ENCODE measurements at regions not wholly inside any gene's neighbourhood (a gene's known extent, or its start where the extent isn't known, plus 50 kb on each side); places are given as distances from the start of the nearest gene placed in this dataset.

DNA sequence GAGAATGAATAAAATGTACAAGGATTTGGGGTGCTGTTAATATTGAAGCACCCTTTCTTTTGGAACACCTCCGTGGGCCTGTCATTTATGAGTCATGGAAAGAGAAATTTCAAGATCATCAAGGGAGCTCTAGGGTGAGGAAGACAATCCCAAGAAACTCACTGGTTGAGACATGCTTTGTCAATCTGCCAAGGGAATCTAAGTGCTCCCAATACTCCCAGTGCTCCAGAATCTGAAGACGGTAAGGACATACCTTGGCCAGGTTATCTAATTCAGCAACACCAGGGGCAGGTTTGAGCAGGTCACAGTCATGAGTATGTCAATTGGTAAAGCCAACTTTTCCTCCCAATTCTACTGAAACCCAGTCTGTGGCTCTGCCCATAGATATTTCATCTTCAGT is 556.4 kb upstream of the CPEB2 start:
- Histone ChIP-seq H3F3A (ENCODE audit: control insufficient read depth, insufficient read depth) (no peaks in the 10 kb centered on the region), H3K27me3 (ENCODE audit: control insufficient read depth, low read length) (no peaks in the 10 kb centered on the region), H3K9me2 (replicated peaks; ENCODE audit: control insufficient read depth, low read length) (no peaks in the 10 kb centered on the region), H3K4me1 (ENCODE audit: control insufficient read depth, low read length) (no peaks in the 10 kb centered on the region), H3K36me3 (ENCODE audit: control insufficient read depth, low read length) (no peaks in the 10 kb centered on the region), H3K79me2 (ENCODE audit: control insufficient read depth, low read length) (no peaks in the 10 kb centered on the region), H4K20me1 (ENCODE audit: control insufficient read depth, insufficient read depth, low read depth, low read length) (no peaks in the 10 kb centered on the region), H3K27ac (ENCODE audit: low read depth, low read length) (no peak overlapping the region), H3K9me3 (ENCODE audit: control insufficient read depth, insufficient read depth, low read length) (no peaks in the 10 kb centered on the region), H3K4me2 (ENCODE audit: low read length) (no peak overlapping the region), H3K4me3 (ENCODE audit: low read length) (no peak overlapping the region)
- TF ChIP-seq, protein P1, sequence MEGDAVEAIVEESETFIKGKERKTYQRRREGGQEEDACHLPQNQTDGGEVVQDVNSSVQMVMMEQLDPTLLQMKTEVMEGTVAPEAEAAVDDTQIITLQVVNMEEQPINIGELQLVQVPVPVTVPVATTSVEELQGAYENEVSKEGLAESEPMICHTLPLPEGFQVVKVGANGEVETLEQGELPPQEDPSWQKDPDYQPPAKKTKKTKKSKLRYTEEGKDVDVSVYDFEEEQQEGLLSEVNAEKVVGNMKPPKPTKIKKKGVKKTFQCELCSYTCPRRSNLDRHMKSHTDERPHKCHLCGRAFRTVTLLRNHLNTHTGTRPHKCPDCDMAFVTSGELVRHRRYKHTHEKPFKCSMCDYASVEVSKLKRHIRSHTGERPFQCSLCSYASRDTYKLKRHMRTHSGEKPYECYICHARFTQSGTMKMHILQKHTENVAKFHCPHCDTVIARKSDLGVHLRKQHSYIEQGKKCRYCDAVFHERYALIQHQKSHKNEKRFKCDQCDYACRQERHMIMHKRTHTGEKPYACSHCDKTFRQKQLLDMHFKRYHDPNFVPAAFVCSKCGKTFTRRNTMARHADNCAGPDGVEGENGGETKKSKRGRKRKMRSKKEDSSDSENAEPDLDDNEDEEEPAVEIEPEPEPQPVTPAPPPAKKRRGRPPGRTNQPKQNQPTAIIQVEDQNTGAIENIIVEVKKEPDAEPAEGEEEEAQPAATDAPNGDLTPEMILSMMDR (IDR thresholded peaks at IDR 0.05; ENCODE audit: low read depth, low read length, poor library complexity, severe bottlenecking): no peak
- TF ChIP-seq EZH2phosphoT487 (IDR thresholded peaks at IDR 0.05; ENCODE audit: borderline replicate concordance, low read length): no peak

DNA sequence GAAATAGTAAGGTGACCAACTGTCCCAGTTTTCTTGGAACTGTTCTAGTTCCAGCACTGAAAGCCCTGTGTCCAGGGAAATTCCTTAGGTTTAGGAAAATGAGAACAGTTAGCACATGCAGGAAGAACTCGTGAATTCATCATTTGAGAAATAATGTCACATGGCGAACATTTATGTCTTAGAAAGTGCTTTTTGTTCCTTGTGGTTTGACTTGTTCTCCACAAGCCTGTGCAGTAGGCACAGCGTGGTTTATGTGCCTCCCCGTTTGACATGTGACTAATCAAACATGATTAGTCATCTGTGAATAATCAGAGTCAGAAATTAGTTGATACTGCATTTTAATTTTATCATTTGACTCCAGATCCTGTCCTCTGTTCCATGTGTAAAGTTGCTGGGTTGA is 556.0 kb upstream of the CPEB2 start:
- Histone ChIP-seq H4K20me1 (ENCODE audit: control insufficient read depth, insufficient read depth, low read depth, low read length) (no peaks in the 10 kb centered on the region), H3K9me3 (ENCODE audit: control insufficient read depth, insufficient read depth, low read length) (no peaks in the 10 kb centered on the region), H3K79me2 (ENCODE audit: control insufficient read depth, low read length) (no peaks in the 10 kb centered on the region), H3F3A (ENCODE audit: control insufficient read depth, insufficient read depth) (no peaks in the 10 kb centered on the region), H3K27me3 (ENCODE audit: control insufficient read depth, low read length) (no peaks in the 10 kb centered on the region), H3K27ac (ENCODE audit: low read depth, low read length) (no peak overlapping the region), H3K36me3 (ENCODE audit: control insufficient read depth, low read length) (no peaks in the 10 kb centered on the region), H3K4me2 (ENCODE audit: low read length) (no peak overlapping the region), H3K9me2 (replicated peaks; ENCODE audit: control insufficient read depth, low read length) (no peaks in the 10 kb centered on the region), H3K4me1 (ENCODE audit: control insufficient read depth, low read length) (no peaks in the 10 kb centered on the region), H3K4me3 (ENCODE audit: low read length) (no peak overlapping the region)
- TF ChIP-seq, protein P1 (IDR thresholded peaks at IDR 0.05; ENCODE audit: low read depth, low read length, poor library complexity, severe bottlenecking): no peak
- no peak for TF ChIP-seq EZH2phosphoT487 (IDR thresholded peaks at IDR 0.05; ENCODE audit: borderline replicate concordance, low read length)

DNA sequence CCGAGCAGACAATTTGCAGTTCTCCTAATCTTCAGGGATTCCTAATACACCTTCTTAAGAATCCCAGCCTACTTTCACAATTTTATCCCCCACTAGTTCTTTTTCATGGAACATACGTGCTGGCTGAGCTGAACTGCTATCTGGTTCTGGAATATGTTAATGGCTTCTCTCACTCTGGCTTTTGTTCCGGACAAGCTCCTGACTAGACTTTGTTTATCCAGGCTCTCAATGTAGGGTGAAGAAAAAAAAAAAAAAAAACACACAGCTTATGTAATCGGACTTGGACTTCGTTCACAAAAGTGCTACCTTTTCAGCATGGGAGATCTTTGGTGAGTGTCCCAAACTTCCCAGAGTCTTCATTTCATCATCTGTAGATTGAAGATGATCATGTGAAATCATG is 555.4 kb upstream of the CPEB2 start:
- Histone ChIP-seq H3F3A (ENCODE audit: control insufficient read depth, insufficient read depth) (no peaks in the 10 kb centered on the region), H3K9me3 (ENCODE audit: control insufficient read depth, insufficient read depth, low read length) (no peaks in the 10 kb centered on the region), H3K79me2 (ENCODE audit: control insufficient read depth, low read length) (no peaks in the 10 kb centered on the region), H3K4me3 (ENCODE audit: low read length) (no peak overlapping the region), H3K27ac (ENCODE audit: low read depth, low read length) (no peak overlapping the region), H3K36me3 (ENCODE audit: control insufficient read depth, low read length) (no peaks in the 10 kb centered on the region), H3K9me2 (replicated peaks; ENCODE audit: control insufficient read depth, low read length) (no peaks in the 10 kb centered on the region), H3K4me2 (ENCODE audit: low read length) (no peak overlapping the region), H3K4me1 (ENCODE audit: control insufficient read depth, low read length) (no peaks in the 10 kb centered on the region), H3K27me3 (ENCODE audit: control insufficient read depth, low read length) (no peaks in the 10 kb centered on the region), H4K20me1 (ENCODE audit: control insufficient read depth, insufficient read depth, low read depth, low read length) (no peaks in the 10 kb centered on the region)
- TF ChIP-seq, protein P1 (IDR thresholded peaks at IDR 0.05; ENCODE audit: low read depth, low read length, poor library complexity, severe bottlenecking): no peak
- TF ChIP-seq EZH2phosphoT487 (IDR thresholded peaks at IDR 0.05; ENCODE audit: borderline replicate concordance, low read length): no peak

DNA sequence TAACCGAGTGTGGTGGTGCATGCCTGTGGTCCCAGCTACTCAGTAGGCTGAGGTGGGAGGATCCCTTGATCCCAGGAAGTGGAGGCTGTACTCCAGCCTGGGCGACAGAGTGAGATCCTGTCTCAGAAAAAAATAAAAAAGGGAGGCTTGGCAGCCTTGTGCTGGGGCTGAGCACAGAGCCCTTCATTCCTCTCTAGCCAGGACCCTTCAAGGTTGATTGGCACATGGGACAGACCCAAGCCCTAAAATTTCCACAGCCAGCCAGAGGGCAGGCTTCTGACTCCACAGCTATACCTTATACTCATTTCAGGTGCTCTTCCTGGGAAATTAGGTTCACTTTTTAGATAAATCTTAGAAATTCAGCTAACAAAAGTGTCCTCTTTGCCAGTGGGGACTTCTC is 553.0 kb upstream of the CPEB2 start:
- Histone ChIP-seq H3K27me3 (ENCODE audit: control insufficient read depth, low read length) (no peaks in the 10 kb centered on the region), H3K4me2 (ENCODE audit: low read length) (no peak overlapping the region), H3K27ac (ENCODE audit: low read depth, low read length) (no peak overlapping the region), H3K4me3 (ENCODE audit: low read length) (no peak overlapping the region), H3K4me1 (ENCODE audit: control insufficient read depth, low read length) (no peaks in the 10 kb centered on the region), H4K20me1 (ENCODE audit: control insufficient read depth, insufficient read depth, low read depth, low read length) (no peaks in the 10 kb centered on the region), H3K79me2 (ENCODE audit: control insufficient read depth, low read length) (no peaks in the 10 kb centered on the region), H3K36me3 (ENCODE audit: control insufficient read depth, low read length) (no peaks in the 10 kb centered on the region), H3K9me3 (ENCODE audit: control insufficient read depth, insufficient read depth, low read length) (no peaks in the 10 kb centered on the region), H3K9me2 (replicated peaks; ENCODE audit: control insufficient read depth, low read length) (no peaks in the 10 kb centered on the region), H3F3A (ENCODE audit: control insufficient read depth, insufficient read depth) (no peaks in the 10 kb centered on the region)
- TF ChIP-seq EZH2phosphoT487 (IDR thresholded peaks at IDR 0.05; ENCODE audit: borderline replicate concordance, low read length): no peak

All from DOHH2 (cell line).